Ishikawa (cell line): ENCODE measurements at regions not wholly inside any gene's neighbourhood (a gene's known extent, or its start where the extent isn't known, plus 50 kb on each side); places are given as distances from the start of the nearest gene placed in this dataset.

Source experiments
- CEBPB ChIP-seq: IDR thresholded peaks from 2 replicates; pipeline ENCODE4 v1.6.1; 2012
- CREB1 ChIP-seq: IDR thresholded peaks from 2 replicates; pipeline ENCODE4 v1.6.1; 2012; ENCODE audit warnings: low read depth
- EGR1 ChIP-seq: IDR thresholded peaks from 2 replicates; pipeline ENCODE4 v1.6.1; 2012
- EP300 ChIP-seq: IDR thresholded peaks from 2 replicates; pipeline ENCODE4 v1.6.1; 2012; ENCODE audit warnings: borderline replicate concordance
- FOXM1 ChIP-seq: IDR thresholded peaks from 2 replicates; pipeline ENCODE4 v1.6.1; 2012; ENCODE audit warnings: low read depth, borderline replicate concordance
- MAX ChIP-seq: IDR thresholded peaks from 2 replicates; pipeline ENCODE4 v1.6.1; 2012
- NFIC ChIP-seq: IDR thresholded peaks from 2 replicates; pipeline ENCODE4 v1.6.1; 2012
- RAD21 ChIP-seq: IDR thresholded peaks from 2 replicates; pipeline ENCODE4 v1.6.1; 2012; ENCODE audit warnings: low read depth
- REST ChIP-seq: IDR thresholded peaks from 2 replicates; pipeline ENCODE4 v1.6.1; 2012; ENCODE audit warnings: low read depth, mild to moderate bottlenecking
- TAF1 ChIP-seq: IDR thresholded peaks from 2 replicates; pipeline ENCODE4 v1.6.1; 2012; ENCODE audit warnings: low read depth, mild to moderate bottlenecking
- TCF12 ChIP-seq: IDR thresholded peaks from 2 replicates; pipeline ENCODE4 v1.6.1; 2012; ENCODE audit warnings: low read depth
- TEAD4 ChIP-seq: IDR thresholded peaks from 2 replicates; pipeline ENCODE4 v1.6.1; 2012
- USF1 ChIP-seq: IDR thresholded peaks from 2 replicates; pipeline ENCODE4 v1.6.1; 2012
- YY1 ChIP-seq: IDR thresholded peaks from 2 replicates; pipeline ENCODE4 v1.6.1; 2012; ENCODE audit warnings: low read depth
- ZBTB7A ChIP-seq: IDR thresholded peaks from 2 replicates; pipeline ENCODE4 v1.6.1; 2012; ENCODE audit warnings: low read depth

- TF ChIP-seq NFIC (no peak), MAX (no peak), FOXM1 (no peak), TAF1 (no peak), TCF12 (no peak), EP300 (no peak), EGR1 (no peak), TEAD4 (no peak)
Observed at GRCh38 chr11:114787126-114787525, 108.8 kb downstream of the NXPE2 start.

GRCh38 chr11:114790910-114791309 is 112.6 kb downstream of the NXPE2 start:
- no peak for TF ChIP-seq NFIC
- TF ChIP-seq CEBPB = no peak
- no peak for TF ChIP-seq CREB1
- TF ChIP-seq FOXM1 = no peak
- TF ChIP-seq REST = no peak
- TF ChIP-seq EP300 = no peak
- TF ChIP-seq TCF12 = no peak
- no peak for TF ChIP-seq RAD21
- TF ChIP-seq EGR1 = no peak
- no peak for TF ChIP-seq MAX
- no peak for TF ChIP-seq USF1
- TF ChIP-seq TAF1 = no peak

- TF ChIP-seq MAX = no peak
- no peak for TF ChIP-seq USF1
- TF ChIP-seq CREB1 = no peak
- TF ChIP-seq REST = no peak
- no peak for TF ChIP-seq FOXM1
- no peak for TF ChIP-seq YY1
- TF ChIP-seq EP300 = no peak
Observed at GRCh38 chr11:114794048-114794684, 115.8 kb downstream of the NXPE2 start.

- TF ChIP-seq USF1 = no peak
- TF ChIP-seq NFIC = no peak
- TF ChIP-seq EP300 = no peak
- TF ChIP-seq TCF12 = no peak
- TF ChIP-seq FOXM1 = no peak
- no peak for TF ChIP-seq TAF1
- TF ChIP-seq EGR1 = no peak
- no peak for TF ChIP-seq TEAD4
- TF ChIP-seq MAX = no peak
- TF ChIP-seq ZBTB7A = no peak
- no peak for TF ChIP-seq RAD21
- TF ChIP-seq CEBPB = no peak
- no peak for TF ChIP-seq REST
- no peak for TF ChIP-seq CREB1
- TF ChIP-seq YY1 = no peak
Observed at GRCh38 chr11:114796954-114797721, 118.8 kb downstream of the NXPE2 start.
